GM23338 (cell line): ENCODE measurements at regions not wholly inside any gene's neighbourhood (a gene's known extent, or its start where the extent isn't known, plus 50 kb on each side); places are given as distances from the start of the nearest gene placed in this dataset.

Experiments used
- ATAC-seq: fragments of 200-7000 bp; cut with Tn5 transposase; 3 replicates; pipeline ENCODE4 v1.9.1; 2020
- DNase-seq: peaks from one replicate; pipeline ENCODE4 v3.0.0-alpha.2; 2015; ENCODE audit warnings: low spot score
- H2AFZ ChIP-seq: fragments of 200-600 bp; sonication (generic); 2 replicates; pipeline ENCODE4 v1.8.0; 2016; ENCODE audit warnings: antibody characterized with exemption, mild to moderate bottlenecking, moderate library complexity
- H3F3A ChIP-seq: fragments of 200-600 bp; sonication (generic); replicated peaks from 2 replicates; pipeline ENCODE4 v1.8.0; 2017; ENCODE audit warnings: antibody characterized with exemption, mixed run types, low read depth
- H3K27ac ChIP-seq: fragments of 200-600 bp; sonication (generic); 2 replicates; pipeline ENCODE4 v1.6.1; 2016; ENCODE audit warnings: low read depth
- H3K27me3 ChIP-seq: fragments of 200-600 bp; sonication (generic); 2 replicates; pipeline ENCODE4 v1.8.0; 2016; ENCODE audit warnings: mild to moderate bottlenecking, mixed run types, moderate library complexity; ENCODE audit not compliant: insufficient read depth
- H3K36me3 ChIP-seq: fragments of 200-600 bp; sonication (generic); 2 replicates; pipeline ENCODE4 v1.8.0; 2016; ENCODE audit warnings: mild to moderate bottlenecking; ENCODE audit not compliant: insufficient read depth
- H3K4me1 ChIP-seq: fragments of 200-600 bp; sonication (generic); 2 replicates; pipeline ENCODE4 v1.8.0; 2016; ENCODE audit warnings: mild to moderate bottlenecking, moderate library complexity; ENCODE audit not compliant: insufficient read depth
- H3K4me2 ChIP-seq: fragments of 200-600 bp; sonication (generic); 2 replicates; pipeline ENCODE4 v1.7.1; 2017; ENCODE audit warnings: mixed run types
- H3K4me3 ChIP-seq: fragments of 200-600 bp; sonication (generic); 2 replicates; pipeline ENCODE4 v1.6.1; 2016; ENCODE audit warnings: mixed run types
- H3K79me2 ChIP-seq: fragments of 200-600 bp; sonication (generic); replicated peaks from 2 replicates; pipeline ENCODE4 v1.8.0; 2017; ENCODE audit warnings: mild to moderate bottlenecking; ENCODE audit not compliant: insufficient read depth
- H3K9me2 ChIP-seq: fragments of 200-600 bp; sonication (generic); 2 replicates; pipeline ENCODE4 v1.8.0; 2017; ENCODE audit not compliant: insufficient read depth
- H4K20me1 ChIP-seq: fragments of 200-600 bp; sonication (generic); replicated peaks from 2 replicates; pipeline ENCODE4 v1.8.0; 2017; ENCODE audit warnings: mild to moderate bottlenecking; ENCODE audit not compliant: insufficient read depth
- H3K27ac Mint-ChIP-seq: 2 replicates; pipeline ENCODE4 v1.8.0; 2020; ENCODE audit warnings: inconsistent platforms, mild to moderate bottlenecking, moderate library complexity, mixed read lengths
- H3K27me3 Mint-ChIP-seq: 3 replicates; pipeline ENCODE4 v1.8.0; 2022; ENCODE audit warnings: low read depth, mild to moderate bottlenecking, moderate library complexity, mixed read lengths, inconsistent platforms; ENCODE audit not compliant: insufficient read depth, poor library complexity
- H3K36me3 Mint-ChIP-seq: 3 replicates; pipeline ENCODE4 v1.8.0; 2021; ENCODE audit warnings: low read depth, mild to moderate bottlenecking, inconsistent platforms, moderate library complexity, mixed read lengths
- H3K4me1 Mint-ChIP-seq: 3 replicates; pipeline ENCODE4 v1.8.0; 2020; ENCODE audit warnings: mild to moderate bottlenecking, inconsistent platforms, mixed read lengths
- H3K4me3 Mint-ChIP-seq: 3 replicates; pipeline ENCODE4 v1.8.0; 2021; ENCODE audit warnings: moderate library complexity, mild to moderate bottlenecking, inconsistent platforms, mixed read lengths
- H3K9me3 Mint-ChIP-seq: 3 replicates; pipeline ENCODE4 v1.8.0; 2020; ENCODE audit warnings: moderate library complexity, mild to moderate bottlenecking, inconsistent platforms, mixed read lengths
- CREB1 ChIP-seq: fragments of 250-450 bp; sonication (Bioruptor Pico); IDR thresholded peaks from 2 replicates; pipeline ENCODE4 v1.5.0; 2020; ENCODE audit warnings: low read depth, mild to moderate bottlenecking, moderate library complexity
- CTCF ChIP-seq, 2 experiments: fragments of 200-600 bp in 1 of 2; sonication (generic) in 1 of 2; conservative IDR thresholded peaks; 2 replicates each; pipeline versions ENCODE4 v1.5.1 to v1.6.1; 2016 to 2017; ENCODE audit warnings: antibody characterized with exemption in 2 of 2, low read depth in 2 of 2, mild to moderate bottlenecking in 2 of 2, moderate library complexity in 1 of 2
- ETS1 ChIP-seq: IDR thresholded peaks from 2 replicates; pipeline ENCODE4 v1.6.1; 2016; ENCODE audit warnings: antibody characterized with exemption
- EZH2 ChIP-seq: fragments of 200-600 bp; sonication (generic); IDR thresholded peaks from one replicate; pipeline ENCODE4 v1.8.0; 2017; ENCODE audit warnings: antibody characterized with exemption, mild to moderate bottlenecking, low read depth; ENCODE audit not compliant: unreplicated experiment
- EZH2phosphoT487 ChIP-seq: fragments of 200-600 bp; sonication (generic); IDR thresholded peaks from one replicate; pipeline ENCODE4 v1.8.1; 2018; ENCODE audit warnings: antibody characterized with exemption; ENCODE audit not compliant: unreplicated experiment
- JUNB ChIP-seq: IDR thresholded peaks from one replicate; pipeline ENCODE4 v1.6.1; 2016; ENCODE audit warnings: antibody characterized with exemption; ENCODE audit not compliant: unreplicated experiment
- NANOG ChIP-seq: IDR thresholded peaks from 2 replicates; pipeline ENCODE4 v1.6.1; 2016; ENCODE audit warnings: antibody characterized with exemption, borderline replicate concordance
- POLR2AphosphoS5 ChIP-seq: IDR thresholded peaks from 2 replicates; pipeline ENCODE4 v1.6.1; 2016; ENCODE audit warnings: antibody characterized with exemption, low read depth
- REST ChIP-seq: IDR thresholded peaks from one replicate; pipeline ENCODE4 v1.6.1; 2018; ENCODE audit warnings: antibody characterized with exemption; ENCODE audit not compliant: unreplicated experiment
- STAT1 ChIP-seq: IDR thresholded peaks from one replicate; pipeline ENCODE4 v1.6.1; 2016; ENCODE audit warnings: antibody characterized with exemption; ENCODE audit not compliant: unreplicated experiment
- ZNF114 ChIP-seq: fragments of 250-450 bp; sonication (Bioruptor Pico); IDR thresholded peaks from 2 replicates; pipeline ENCODE4 v1.5.0; 2020; ENCODE audit warnings: mild to moderate bottlenecking, moderate library complexity
- ZNF331 ChIP-seq: fragments of 250-450 bp; sonication (Bioruptor Pico); IDR thresholded peaks from 2 replicates; pipeline ENCODE4 v1.5.0; 2020; ENCODE audit warnings: low read depth, mild to moderate bottlenecking, moderate library complexity
- ZNF462 ChIP-seq: fragments of 250-450 bp; sonication (Bioruptor Pico); IDR thresholded peaks from 2 replicates; pipeline ENCODE4 v1.5.0; 2020; ENCODE audit warnings: mild to moderate bottlenecking, moderate library complexity

GRCh38 chr9:85136507-85136906 lies 467.0 kb downstream of the NTRK2 start:
- H3K36me3 ChIP-seq = no peaks in the 10 kb centered on the region
- Mint-ChIP-seq H3K27ac (no peak overlapping the region), H3K4me3 (no peak overlapping the region), H3K9me3 (peaks cover 6% of the 10 kb centered on the region; the same call in 2 of the 3 replicates), H3K4me1 (no peaks in the 10 kb centered on the region), H3K27me3 (peaks cover 5% of the 10 kb centered on the region), H3K36me3 (peaks cover 3% of the 10 kb centered on the region; the same call in 1 of the 3 replicates)
- H3F3A ChIP-seq = no peaks in the 10 kb centered on the region
- no peak overlapping the region for H3K4me2 ChIP-seq
- no peak overlapping the region for H3K27ac ChIP-seq
- no peak overlapping the region for H2AFZ ChIP-seq
- no peaks in the 10 kb centered on the region for H3K79me2 ChIP-seq
- ATAC-seq (no peak), DNase-seq (no peak)
- H3K4me3 ChIP-seq = no peak overlapping the region
- TF ChIP-seq NANOG (no peak), ZNF462 (CRISPR knock-in tag) (no peak), JUNB (no peak), ETS1 (no peak), ZNF114 (CRISPR knock-in tag) (no peak), REST (no peak), STAT1 (no peak), EZH2 (no peak), CREB1 (CRISPR knock-in tag) (no peak), CTCF (conservative IDR thresholded peaks at IDR 0.05; ENCODE audit: low read depth in 2 of 2) (no peak), EZH2phosphoT487 (no peak), ZNF331 (CRISPR knock-in tag) (no peak), POLR2AphosphoS5 (no peak)
- no peaks in the 10 kb centered on the region for H3K9me2 ChIP-seq
- H3K4me1 ChIP-seq = no peaks in the 10 kb centered on the region
- no peaks in the 10 kb centered on the region for H3K27me3 ChIP-seq
- H4K20me1 ChIP-seq = no peaks in the 10 kb centered on the region
